B cell (primary cell): ENCODE measurements at regions not wholly inside any gene's neighbourhood (a gene's known extent, or its start where the extent isn't known, plus 50 kb on each side); places are given as distances from the start of the nearest gene placed in this dataset.

ENCODE experiments used
- ATAC-seq: fragments of 200-7000 bp; cut with Tn5 transposase; one replicate; pipeline ENCODE4 v1.10.0; 2021; ENCODE audit warnings: low read depth, mild to moderate bottlenecking, moderate number of reproducible peaks, moderate library complexity
- CTCF ChIA-PET: fragments of 350-600 bp; sonication (Branson Sonifier 250); formaldehyde crosslinking; loops from one replicate; lab custom pipeline; 2021; ENCODE audit warnings: antibody characterized with exemption, inconsistent platforms; lab: Charles Lee
- POLR2A ChIA-PET: fragments of 350-600 bp; sonication (Branson Sonifier 250); formaldehyde crosslinking; loops from one replicate; lab custom pipeline; 2021; ENCODE audit warnings: antibody characterized with exemption; lab: Charles Lee
- DNase-seq: peaks from one replicate; pipeline ENCODE4 v3.0.0; 2013
- H2AFZ ChIP-seq: 2 replicates; pipeline ENCODE4 v1.6.1; 2012; ENCODE audit warnings: mild to moderate bottlenecking, low read depth, low read length; ENCODE audit not compliant: insufficient read depth, poor library complexity, severe bottlenecking
- H3K27ac ChIP-seq, 2 donors: 1 replicate in 1 of 2; 2 replicates in 1 of 2; pipeline ENCODE4 v1.5.1; 2012 to 2013; ENCODE audit warnings: low read length in 2 of 2, mild to moderate bottlenecking in 2 of 2, moderate library complexity in 1 of 2
- H3K27me3 ChIP-seq, 4 experiments: fragments of 200-600 bp in 1 of 4; sonication (generic) in 1 of 4; replicated peaks in 1 of 4; 1 replicate in 2 of 4; 2 replicates in 2 of 4; pipeline versions ENCODE4 v1.6.1 to v1.7.0; 2013 to 2016; ENCODE audit warnings: low read length in 3 of 4, mild to moderate bottlenecking in 2 of 4, mixed read lengths in 1 of 4, moderate library complexity in 1 of 4; ENCODE audit not compliant: insufficient read depth in 4 of 4, control insufficient read depth in 3 of 4; ENCODE audit errors: control extremely low read depth in 1 of 4
- H3K36me3 ChIP-seq, 2 experiments: replicated peaks in 1 of 2; 1 replicate in 1 of 2; 2 replicates in 1 of 2; pipeline versions ENCODE4 v1.6.1 to v1.7.1; 2013; ENCODE audit warnings: low read length in 1 of 2; ENCODE audit not compliant: insufficient read depth in 2 of 2, control insufficient read depth in 1 of 2; ENCODE audit errors: control extremely low read depth in 1 of 2, extremely low read depth in 1 of 2
- H3K4me1 ChIP-seq, 2 donors: fragments of 200-600 bp in 1 of 2; sonication (generic) in 1 of 2; 1 replicate in 1 of 2; 2 replicates in 1 of 2; pipeline versions ENCODE4 v1.5.1 to v1.6.1; 2013 to 2017; ENCODE audit warnings: low read length in 2 of 2; ENCODE audit not compliant: control insufficient read depth in 2 of 2, insufficient read depth in 2 of 2
- H3K4me2 ChIP-seq: replicated peaks from 2 replicates; pipeline ENCODE3; 2012; ENCODE audit warnings: mild to moderate bottlenecking, low read depth, low read length; ENCODE audit not compliant: poor library complexity, severe bottlenecking
- H3K4me3 ChIP-seq, 5 experiments: fragments of 200-600 bp in 1 of 5; sonication (generic) in 1 of 5; 1 replicate in 3 of 5; 2 replicates in 2 of 5; pipeline versions ENCODE4 v1.5.1 to v1.7.0; 2011 to 2016; ENCODE audit warnings: low read length in 4 of 5, mild to moderate bottlenecking in 4 of 5, low read depth in 2 of 5, control low read depth in 1 of 5, moderate library complexity in 1 of 5; ENCODE audit not compliant: insufficient read depth in 1 of 5; ENCODE audit errors: control extremely low read depth in 1 of 5, extremely low read depth in 1 of 5
- H3K79me2 ChIP-seq: fragments of 200-600 bp; sonication (generic); one replicate; pipeline ENCODE4 v1.6.0; 2016; ENCODE audit warnings: low read length; ENCODE audit not compliant: control insufficient read depth, insufficient read depth
- H3K9ac ChIP-seq: fragments of 200-600 bp; sonication (generic); 2 replicates; pipeline ENCODE4 v1.6.1; 2017; ENCODE audit warnings: mild to moderate bottlenecking, low read length, moderate library complexity
- H3K9me3 ChIP-seq, 3 donors: one replicate each; pipeline versions ENCODE4 v1.6.1 to v1.7.1; 2013; ENCODE audit warnings: low read length in 2 of 3; ENCODE audit not compliant: control insufficient read depth in 2 of 3, insufficient read depth in 1 of 3; ENCODE audit errors: control extremely low read depth in 1 of 3
- H4K20me1 ChIP-seq: 2 replicates; pipeline ENCODE4 v1.6.0; 2012; ENCODE audit warnings: mild to moderate bottlenecking, low read length; ENCODE audit not compliant: insufficient read depth, control insufficient read depth, poor library complexity, severe bottlenecking
- H3K27ac Mint-ChIP-seq: one replicate; pipeline ENCODE4 v1.8.0; 2021; ENCODE audit warnings: mixed read lengths
- H3K27me3 Mint-ChIP-seq: one replicate; pipeline ENCODE4 v1.8.0; 2021; ENCODE audit warnings: mixed read lengths
- H3K4me1 Mint-ChIP-seq: one replicate; pipeline ENCODE4 v1.8.0; 2021; ENCODE audit warnings: mixed read lengths
- H3K4me3 Mint-ChIP-seq: one replicate; pipeline ENCODE4 v1.8.0; 2021; ENCODE audit warnings: mixed read lengths
- H3K9me3 Mint-ChIP-seq: one replicate; pipeline ENCODE4 v1.8.0; 2022; ENCODE audit warnings: mixed read lengths; ENCODE audit not compliant: insufficient read depth
- EZH2 ChIP-seq: IDR thresholded peaks from 2 replicates; pipeline ENCODE4 v1.6.1; 2012; ENCODE audit warnings: borderline replicate concordance, low read depth, mild to moderate bottlenecking, moderate library complexity, low read length; ENCODE audit not compliant: insufficient read depth, poor library complexity, severe bottlenecking
- WGBS: methylation state at CpG from one replicate; pipeline ENCODE4 v1.1.5; 2013; ENCODE audit warnings: missing lambda C conversion rate; ENCODE audit not compliant: insufficient coverage; 5-methylcytosine and 5-hydroxymethylcytosine counted together
- intact Hi-C: fragments of 100-400 bp; cut with micrococcal nuclease; formaldehyde crosslinking; loops from one replicate; pipeline ENCODE4 v1.10.0; 2022
- TF ChIP-seq, protein P1 (sequence below): fragments of 200-600 bp; IDR thresholded peaks from one replicate; pipeline ENCODE4 v1.8.0; 2022; ENCODE audit warnings: antibody characterized with exemption, mild to moderate bottlenecking

DNA sequence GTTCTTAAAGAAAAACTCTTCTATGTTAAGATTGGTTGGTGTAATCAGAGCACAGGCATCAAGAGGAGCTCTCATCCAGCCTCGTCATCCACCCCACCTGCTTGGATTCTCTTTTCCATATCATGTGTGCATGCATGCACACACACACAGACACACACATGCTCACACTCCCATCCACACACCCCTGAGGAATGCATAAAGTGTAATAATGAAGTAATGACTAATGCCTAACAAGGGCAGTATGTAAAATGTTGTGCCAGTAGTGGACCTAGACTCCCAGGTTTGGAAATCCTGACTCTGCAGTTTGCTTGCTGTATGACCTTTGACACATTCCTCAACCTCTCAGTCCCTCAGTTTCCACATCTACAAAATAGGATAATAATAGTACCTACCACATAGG is 280.0 kb upstream of the ANKRD55 start:
- CTCF ChIA-PET, result interaction anchor here (1.1 to 1.4 kb wide), 3 partner anchors 157 to 578 kb away, joined by 3 read pairs; no protein-coding TSS in a partner anchor
- no peak for ATAC-seq
- H3K4me3 ChIP-seq, result no peak overlapping the region
- no peak for DNase-seq
- Mint-ChIP-seq H3K27ac (no peak overlapping the region), H3K4me1 (peaks cover 19% of the 10 kb centered on the region), H3K27me3 (no peaks in the 10 kb centered on the region), H3K4me3 (no peak overlapping the region), H3K9me3 (no peaks in the 10 kb centered on the region)
- H3K4me1 ChIP-seq, result peaks cover 12 to 16% of the 10 kb centered on the region in 2 donors
- peak overlapping the region; percentile 44 for H2AFZ ChIP-seq
- H3K27me3 ChIP-seq, result no peaks in the 10 kb centered on the region
- no peak overlapping the region for H3K9ac ChIP-seq
- no peak overlapping the region for H3K27ac ChIP-seq
- H3K36me3 ChIP-seq, result no peaks in the 10 kb centered on the region
- H3K9me3 ChIP-seq, result no peaks in the 10 kb centered on the region
- TF ChIP-seq, protein P1, sequence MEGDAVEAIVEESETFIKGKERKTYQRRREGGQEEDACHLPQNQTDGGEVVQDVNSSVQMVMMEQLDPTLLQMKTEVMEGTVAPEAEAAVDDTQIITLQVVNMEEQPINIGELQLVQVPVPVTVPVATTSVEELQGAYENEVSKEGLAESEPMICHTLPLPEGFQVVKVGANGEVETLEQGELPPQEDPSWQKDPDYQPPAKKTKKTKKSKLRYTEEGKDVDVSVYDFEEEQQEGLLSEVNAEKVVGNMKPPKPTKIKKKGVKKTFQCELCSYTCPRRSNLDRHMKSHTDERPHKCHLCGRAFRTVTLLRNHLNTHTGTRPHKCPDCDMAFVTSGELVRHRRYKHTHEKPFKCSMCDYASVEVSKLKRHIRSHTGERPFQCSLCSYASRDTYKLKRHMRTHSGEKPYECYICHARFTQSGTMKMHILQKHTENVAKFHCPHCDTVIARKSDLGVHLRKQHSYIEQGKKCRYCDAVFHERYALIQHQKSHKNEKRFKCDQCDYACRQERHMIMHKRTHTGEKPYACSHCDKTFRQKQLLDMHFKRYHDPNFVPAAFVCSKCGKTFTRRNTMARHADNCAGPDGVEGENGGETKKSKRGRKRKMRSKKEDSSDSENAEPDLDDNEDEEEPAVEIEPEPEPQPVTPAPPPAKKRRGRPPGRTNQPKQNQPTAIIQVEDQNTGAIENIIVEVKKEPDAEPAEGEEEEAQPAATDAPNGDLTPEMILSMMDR, result no peak
- TF ChIP-seq EZH2, result no peak
- H3K4me2 ChIP-seq, result no peak overlapping the region
- intact Hi-C loops, result no loop called here
- no peaks in the 10 kb centered on the region for H3K79me2 ChIP-seq
- no peaks in the 10 kb centered on the region for H4K20me1 ChIP-seq
- no CpG with 5 or more reads among the region's 1 CpG for WGBS
- POLR2A ChIA-PET, result no interaction called here

DNA sequence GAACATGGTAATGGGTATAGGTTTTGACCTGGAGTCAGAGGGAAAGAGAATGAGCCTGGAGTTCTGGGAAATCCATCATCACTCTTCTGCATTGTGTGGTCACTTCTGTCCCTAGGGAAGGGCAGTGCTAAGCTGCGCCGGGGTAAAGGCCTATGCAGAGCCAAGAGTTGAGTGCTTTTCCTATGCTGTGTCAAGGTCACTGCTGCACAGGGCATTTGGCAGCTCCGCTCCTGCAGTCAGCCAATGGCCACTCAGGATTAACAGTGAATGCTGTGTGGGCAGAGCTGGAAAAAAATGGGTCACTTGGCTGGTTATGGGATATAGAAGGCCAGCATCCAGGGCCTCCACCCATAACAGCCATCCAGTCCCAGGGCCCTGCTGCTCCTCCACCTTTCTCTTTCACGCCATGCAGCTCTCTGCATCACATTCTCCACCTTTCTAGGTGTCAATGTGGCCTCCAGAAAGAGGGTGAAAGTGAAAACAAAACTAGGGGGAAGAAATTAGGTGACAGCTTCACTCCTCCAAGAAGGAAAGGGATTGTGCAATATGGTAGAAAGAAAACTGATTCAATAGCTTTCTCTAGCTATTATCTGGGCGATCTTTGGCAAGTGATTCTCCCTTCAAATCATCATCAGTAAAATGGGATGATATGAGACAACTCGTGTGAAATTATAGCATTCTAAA is 279.3 kb upstream of the ANKRD55 start:
- ChIA-PET POLR2A (no interaction called here), CTCF (interaction anchor here (1.1 to 1.4 kb wide), 3 partner anchors 158 to 577 kb away, joined by 3 read pairs; no protein-coding TSS in a partner anchor)
- H3K79me2 ChIP-seq, result no peaks in the 10 kb centered on the region
- no peaks in the 10 kb centered on the region for H3K36me3 ChIP-seq
- Mint-ChIP-seq H3K9me3 (no peaks in the 10 kb centered on the region), H3K27ac (no peak overlapping the region), H3K4me3 (no peak overlapping the region), H3K4me1 (peaks cover 18% of the 10 kb centered on the region), H3K27me3 (no peaks in the 10 kb centered on the region)
- TF ChIP-seq EZH2, result no peak
- TF ChIP-seq, protein P1, result no peak
- no peak overlapping the region for H3K4me3 ChIP-seq
- peak overlapping the region; percentile 44 for H2AFZ ChIP-seq
- H3K9me3 ChIP-seq, result no peaks in the 10 kb centered on the region
- H4K20me1 ChIP-seq, result no peaks in the 10 kb centered on the region
- peaks cover 12 to 14% of the 10 kb centered on the region in 2 donors for H3K4me1 ChIP-seq
- no peak overlapping the region for H3K9ac ChIP-seq
- no peaks in the 10 kb centered on the region for H3K27me3 ChIP-seq
- ATAC-seq (no peak), DNase-seq (no peak)
- no peak overlapping the region for H3K4me2 ChIP-seq
- WGBS, result 100% methylated on average over 3 of the region's 6 CpGs
- no peak overlapping the region for H3K27ac ChIP-seq
- intact Hi-C loops, result no loop called here
